ENCODE measurements at regions not wholly inside any gene's neighbourhood (a gene's known extent, or its start where the extent isn't known, plus 50 kb on each side); places are given as distances from the start of the nearest gene placed in this dataset.

DNA sequence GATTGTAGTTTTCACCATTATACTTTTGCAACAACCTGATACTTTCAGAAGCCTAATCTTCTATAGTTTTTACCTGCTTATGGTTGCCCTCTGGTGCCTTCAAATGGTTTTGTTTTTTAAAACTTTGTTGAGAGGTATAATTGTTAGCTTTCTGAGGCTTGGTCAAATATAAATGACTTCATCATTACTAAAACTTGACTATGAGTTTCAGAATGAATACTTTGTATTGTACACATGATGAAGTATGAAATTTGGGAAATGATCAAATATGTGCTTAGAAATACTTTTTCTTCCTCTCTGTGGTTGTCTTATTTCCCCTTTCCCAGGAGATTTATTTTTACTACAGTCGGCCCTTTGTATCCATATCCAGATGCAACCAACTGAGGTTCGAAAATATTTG lies 151.8 kb upstream of the B3GALT2 start:
- H3K36me3 ChIP-seq (ENCODE audit: control insufficient read depth in 1 of 2, insufficient read depth in 2 of 2, low read length in 2 of 2): no peaks in the 10 kb centered on the region
- BruUV-seq (replicated peaks): no TSS peak
- H4K20me1 ChIP-seq (ENCODE audit: insufficient read depth): no peaks in the 10 kb centered on the region
- H2AFZ ChIP-seq (ENCODE audit: low read depth, low read length, poor library complexity, severe bottlenecking): no peak overlapping the region
- DNase-seq (ENCODE audit: low read depth, low spot score): no peak
- ChIA-PET RAD21 (ENCODE audit: low non-redundant PET in 1 of 2, low total read pairs in 2 of 2, uncharacterized antibody in 2 of 2, unreplicated experiment in 2 of 2) (no interaction called here), POLR2A (no interaction called here), CTCF (interaction anchor here (1.8 kb wide), 1 partner anchor 195 kb away, joined by 4 read pairs; no protein-coding TSS in a partner anchor)
- TF ChIP-seq, protein P1, sequence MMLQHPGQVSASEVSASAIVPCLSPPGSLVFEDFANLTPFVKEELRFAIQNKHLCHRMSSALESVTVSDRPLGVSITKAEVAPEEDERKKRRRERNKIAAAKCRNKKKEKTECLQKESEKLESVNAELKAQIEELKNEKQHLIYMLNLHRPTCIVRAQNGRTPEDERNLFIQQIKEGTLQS (IDR thresholded peaks at IDR 0.05): no peak
- peak; percentile 13; the same call in 1 of the 2 replicates for TF ChIP-seq RAD21 (IDR thresholded peaks at IDR 0.05; ENCODE audit: low read depth)
- H3K9ac ChIP-seq (ENCODE audit: low read length): no peak overlapping the region
- no peaks in the 10 kb centered on the region for H3K79me2 ChIP-seq (ENCODE audit: insufficient read depth, low read length)
- no peaks in the 10 kb centered on the region for H3K4me1 ChIP-seq (ENCODE audit: control insufficient read depth in 1 of 2, insufficient read depth in 2 of 2, low read length in 2 of 2)
- H3K9me3 ChIP-seq (ENCODE audit: control insufficient read depth in 1 of 2, insufficient read depth in 1 of 2, low read depth in 1 of 2, low read length in 2 of 2): no peaks in the 10 kb centered on the region; a peak in 1 of 4 replicates
- intact Hi-C loops (cut with micrococcal nuclease): no loop called here
- H3K9me2 ChIP-seq (ENCODE audit: insufficient read depth): no peaks in the 10 kb centered on the region
- H3K4me2 ChIP-seq (ENCODE audit: low read length): no peak overlapping the region
- H3K27me3 ChIP-seq (ENCODE audit: insufficient read depth, low read length): no peaks in the 10 kb centered on the region
- no peak for ATAC-seq
- no peak overlapping the region for H3K4me3 ChIP-seq (replicated peaks in 1 of 2; ENCODE audit: low read depth in 1 of 2, low read length in 2 of 2)
- H3K27ac ChIP-seq (ENCODE audit: low read depth, low read length): no peak overlapping the region

- TF ChIP-seq TCF7L2 (IDR thresholded peaks at IDR 0.05; ENCODE audit: borderline replicate concordance, extremely low read depth, insufficient read depth, insufficient read length): no peak
- TF ChIP-seq FOSL1 (IDR thresholded peaks at IDR 0.05; ENCODE audit: low read depth): no peak
- TF ChIP-seq ELF1 (IDR thresholded peaks at IDR 0.05; ENCODE audit: borderline replicate concordance, low read depth): no peak
- no peak for TF ChIP-seq EZH2 (IDR thresholded peaks at IDR 0.05)
- no peak for TF ChIP-seq REST (IDR thresholded peaks at IDR 0.05; ENCODE audit: low read depth)
- TF ChIP-seq POLR2AphosphoS5 (IDR thresholded peaks at IDR 0.05; ENCODE audit: low read depth, low read length): no peak
- BruUV-seq (replicated peaks): no TSS peak
- CTCF ChIA-PET: no interaction called here
- Histone ChIP-seq H2AFZ (ENCODE audit: low read depth, low read length, poor library complexity, severe bottlenecking) (no peak overlapping the region), H3K4me1 (ENCODE audit: control insufficient read depth in 1 of 2, insufficient read depth in 2 of 2, low read length in 2 of 2) (no peaks in the 10 kb centered on the region), H3K4me2 (ENCODE audit: low read length) (no peak overlapping the region), H3K36me3 (ENCODE audit: control insufficient read depth in 1 of 2, insufficient read depth in 2 of 2, low read length in 2 of 2) (no peaks in the 10 kb centered on the region), H3K4me3 (replicated peaks in 1 of 2; ENCODE audit: low read depth in 1 of 2, low read length in 2 of 2) (no peak overlapping the region), H3K79me2 (ENCODE audit: insufficient read depth, low read length) (no peaks in the 10 kb centered on the region), H4K20me1 (ENCODE audit: insufficient read depth) (no peaks in the 10 kb centered on the region), H3K27ac (ENCODE audit: low read depth, low read length) (no peak overlapping the region), H3K9ac (ENCODE audit: low read length) (no peak overlapping the region), H3K9me2 (ENCODE audit: insufficient read depth) (no peaks in the 10 kb centered on the region), H3K9me3 (ENCODE audit: control insufficient read depth in 1 of 2, insufficient read depth in 1 of 2, low read depth in 1 of 2, low read length in 2 of 2) (no peaks in the 10 kb centered on the region; a peak in 1 of 4 replicates), H3K27me3 (ENCODE audit: insufficient read depth, low read length) (no peaks in the 10 kb centered on the region)
- RAD21 ChIA-PET (ENCODE audit: low non-redundant PET in 1 of 2, low total read pairs in 2 of 2, uncharacterized antibody in 2 of 2, unreplicated experiment in 2 of 2): no interaction called here
- POLR2A ChIA-PET: no interaction called here
- DNase-seq (ENCODE audit: low read depth, low spot score): no peak
- intact Hi-C loops (cut with micrococcal nuclease): no loop called here
- no peak for ATAC-seq
Observed at GRCh38 chr1:193335806-193336428, 149.5 kb upstream of the B3GALT2 start.

Data from HCT116 (cell line).